ENCODE measurements at regions not wholly inside any gene's neighbourhood (a gene's known extent, or its start where the extent isn't known, plus 50 kb on each side); places are given as distances from the start of the nearest gene placed in this dataset.

- ChIA-PET POLR2A (ENCODE audit: low non-redundant PET) (no interaction called here), CTCF (no interaction called here)
- no peaks in the 10 kb centered on the region for H3K9me3 ChIP-seq (ENCODE audit: low read depth, low read length, poor library complexity, severe bottlenecking)
- no peak for DNase-seq (ENCODE audit: low spot score)
- H3K4me3 ChIP-seq (ENCODE audit: low read depth, low read length, poor library complexity, severe bottlenecking): no peak overlapping the region
- no peak overlapping the region for H3K27ac ChIP-seq (ENCODE audit: low read depth, low read length, poor library complexity, severe bottlenecking)
- no peak for TF ChIP-seq EZH2 (IDR thresholded peaks at IDR 0.05; ENCODE audit: borderline replicate concordance, low read depth, low read length, poor library complexity, severe bottlenecking)
- no peak for TF ChIP-seq CTCF (conservative IDR thresholded peaks at IDR 0.05; ENCODE audit: low read depth, low read length)
- intact Hi-C loops (cut with micrococcal nuclease; ENCODE audit: unreplicated experiment): loop anchor here (10.0 kb wide), 1 partner anchor 463 kb away; no protein-coding TSS in a partner anchor
- H3K4me1 ChIP-seq (ENCODE audit: insufficient read depth, low read length, poor library complexity, severe bottlenecking): no peaks in the 10 kb centered on the region
- BruUV-seq (replicated peaks): no TSS peak
- H3K36me3 ChIP-seq (ENCODE audit: insufficient read depth, low read length, poor library complexity, severe bottlenecking): no peaks in the 10 kb centered on the region
- no peaks in the 10 kb centered on the region for H3K27me3 ChIP-seq (replicated peaks; ENCODE audit: insufficient read depth, low read depth, low read length, poor library complexity)
Observed at GRCh38 chr1:113211467-113211866, 138.5 kb downstream of the LRIG2 start.

GRCh38 chr1:113215015-113215414 is 142.0 kb downstream of the LRIG2 start:
- no peak overlapping the region for H3K27ac ChIP-seq (ENCODE audit: low read depth, low read length, poor library complexity, severe bottlenecking)
- no peaks in the 10 kb centered on the region for H3K27me3 ChIP-seq (replicated peaks; ENCODE audit: insufficient read depth, low read depth, low read length, poor library complexity)
- intact Hi-C loops (cut with micrococcal nuclease; ENCODE audit: unreplicated experiment): loop anchor here (10.0 kb wide), 1 partner anchor 460 kb away; no protein-coding TSS in a partner anchor
- DNase-seq (ENCODE audit: low spot score): no peak
- BruUV-seq (replicated peaks): no TSS peak
- TF ChIP-seq EZH2 (IDR thresholded peaks at IDR 0.05; ENCODE audit: borderline replicate concordance, low read depth, low read length, poor library complexity, severe bottlenecking): no peak
- TF ChIP-seq CTCF (conservative IDR thresholded peaks at IDR 0.05; ENCODE audit: low read depth, low read length): no peak
- H3K4me3 ChIP-seq (ENCODE audit: low read depth, low read length, poor library complexity, severe bottlenecking): no peak overlapping the region
- no peaks in the 10 kb centered on the region for H3K9me3 ChIP-seq (ENCODE audit: low read depth, low read length, poor library complexity, severe bottlenecking)
- no peaks in the 10 kb centered on the region for H3K36me3 ChIP-seq (ENCODE audit: insufficient read depth, low read length, poor library complexity, severe bottlenecking)
- CTCF ChIA-PET: interaction anchor here (0.6 kb wide), 1 partner anchor 9 kb away, joined by 5 read pairs; no protein-coding TSS in a partner anchor
- H3K4me1 ChIP-seq (ENCODE audit: insufficient read depth, low read length, poor library complexity, severe bottlenecking): no peaks in the 10 kb centered on the region
- POLR2A ChIA-PET (ENCODE audit: low non-redundant PET): no interaction called here

- no peak overlapping the region for H3K4me3 ChIP-seq (ENCODE audit: low read depth, low read length, poor library complexity, severe bottlenecking)
- no peaks in the 10 kb centered on the region for H3K4me1 ChIP-seq (ENCODE audit: insufficient read depth, low read length, poor library complexity, severe bottlenecking)
- H3K27me3 ChIP-seq (replicated peaks; ENCODE audit: insufficient read depth, low read depth, low read length, poor library complexity): no peaks in the 10 kb centered on the region
- no peak for DNase-seq (ENCODE audit: low spot score)
- H3K36me3 ChIP-seq (ENCODE audit: insufficient read depth, low read length, poor library complexity, severe bottlenecking): no peaks in the 10 kb centered on the region
- H3K9me3 ChIP-seq (ENCODE audit: low read depth, low read length, poor library complexity, severe bottlenecking): no peaks in the 10 kb centered on the region
- intact Hi-C loops (cut with micrococcal nuclease; ENCODE audit: unreplicated experiment): loop anchor here (10.0 kb wide), 1 partner anchor 458 kb away; no protein-coding TSS in a partner anchor
- no TSS peak for BruUV-seq (replicated peaks)
- ChIA-PET CTCF (no interaction called here), POLR2A (ENCODE audit: low non-redundant PET) (no interaction called here)
- no peak overlapping the region for H3K27ac ChIP-seq (ENCODE audit: low read depth, low read length, poor library complexity, severe bottlenecking)
- TF ChIP-seq EZH2 (IDR thresholded peaks at IDR 0.05; ENCODE audit: borderline replicate concordance, low read depth, low read length, poor library complexity, severe bottlenecking) (no peak), CTCF (conservative IDR thresholded peaks at IDR 0.05; ENCODE audit: low read depth, low read length) (no peak)
Observed at GRCh38 chr1:113216664-113217063, 143.7 kb downstream of the LRIG2 start.
